ENCODE measurements at regions not wholly inside any gene's neighbourhood (a gene's known extent, or its start where the extent isn't known, plus 50 kb on each side); places are given as distances from the start of the nearest gene placed in this dataset.

- no peak for TF ChIP-seq GATA2 (IDR thresholded peaks at IDR 0.05; ENCODE audit: low read depth, low read length)
- no peak for TF ChIP-seq GATA3 (IDR thresholded peaks at IDR 0.05; ENCODE audit: low read depth, low read length)
These were observed 392.2 kb downstream of the IRX1 start for GRCh38 chr5:3987867-3988266.
